ENCODE measurements at regions not wholly inside any gene's neighbourhood (a gene's known extent, or its start where the extent isn't known, plus 50 kb on each side); places are given as distances from the start of the nearest gene placed in this dataset.

GRCh38 chr2:155944218-155944617 is 388.3 kb downstream of the NR4A2 start:
- H3K4me1 Mint-ChIP-seq = no peaks in the 10 kb centered on the region
- TF ChIP-seq EZH2 (IDR thresholded peaks at IDR 0.05; ENCODE audit: borderline replicate concordance, insufficient read depth, low read depth, low read length, poor library complexity, severe bottlenecking) = no peak
- TF ChIP-seq, protein P1, sequence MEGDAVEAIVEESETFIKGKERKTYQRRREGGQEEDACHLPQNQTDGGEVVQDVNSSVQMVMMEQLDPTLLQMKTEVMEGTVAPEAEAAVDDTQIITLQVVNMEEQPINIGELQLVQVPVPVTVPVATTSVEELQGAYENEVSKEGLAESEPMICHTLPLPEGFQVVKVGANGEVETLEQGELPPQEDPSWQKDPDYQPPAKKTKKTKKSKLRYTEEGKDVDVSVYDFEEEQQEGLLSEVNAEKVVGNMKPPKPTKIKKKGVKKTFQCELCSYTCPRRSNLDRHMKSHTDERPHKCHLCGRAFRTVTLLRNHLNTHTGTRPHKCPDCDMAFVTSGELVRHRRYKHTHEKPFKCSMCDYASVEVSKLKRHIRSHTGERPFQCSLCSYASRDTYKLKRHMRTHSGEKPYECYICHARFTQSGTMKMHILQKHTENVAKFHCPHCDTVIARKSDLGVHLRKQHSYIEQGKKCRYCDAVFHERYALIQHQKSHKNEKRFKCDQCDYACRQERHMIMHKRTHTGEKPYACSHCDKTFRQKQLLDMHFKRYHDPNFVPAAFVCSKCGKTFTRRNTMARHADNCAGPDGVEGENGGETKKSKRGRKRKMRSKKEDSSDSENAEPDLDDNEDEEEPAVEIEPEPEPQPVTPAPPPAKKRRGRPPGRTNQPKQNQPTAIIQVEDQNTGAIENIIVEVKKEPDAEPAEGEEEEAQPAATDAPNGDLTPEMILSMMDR (IDR thresholded peaks at IDR 0.05) = no peak
- DNase-seq (no peak), ATAC-seq (ENCODE audit: low read depth) (no peak)
- Histone ChIP-seq H3K9me3 (ENCODE audit: control extremely low read depth in 1 of 3, control insufficient read depth in 2 of 3, insufficient read depth in 1 of 3, low read length in 2 of 3) (no peaks in the 10 kb centered on the region), H3K4me3 (ENCODE audit: control extremely low read depth in 1 of 5, extremely low read depth in 1 of 5, insufficient read depth in 1 of 5, low read depth in 2 of 5, low read length in 4 of 5) (no peak overlapping the region), H3K27me3 (replicated peaks in 1 of 4; ENCODE audit: control extremely low read depth in 1 of 4, control insufficient read depth in 3 of 4, insufficient read depth in 4 of 4, low read length in 3 of 4) (no peaks in the 10 kb centered on the region), H3K36me3 (replicated peaks in 1 of 2; ENCODE audit: control extremely low read depth in 1 of 2, control insufficient read depth in 1 of 2, extremely low read depth in 1 of 2, insufficient read depth in 2 of 2, low read length in 1 of 2) (no peaks in the 10 kb centered on the region), H3K4me1 (ENCODE audit: control insufficient read depth in 2 of 2, insufficient read depth in 2 of 2, low read length in 2 of 2) (no peaks in the 10 kb centered on the region), H3K27ac (ENCODE audit: low read length in 2 of 2) (no peak overlapping the region), H4K20me1 (ENCODE audit: control insufficient read depth, insufficient read depth, low read length, poor library complexity, severe bottlenecking) (no peaks in the 10 kb centered on the region), H3K4me2 (replicated peaks; ENCODE audit: low read depth, low read length, poor library complexity, severe bottlenecking) (no peak overlapping the region), H3K79me2 (ENCODE audit: control insufficient read depth, insufficient read depth, low read length) (no peaks in the 10 kb centered on the region), H2AFZ (ENCODE audit: insufficient read depth, low read depth, low read length, poor library complexity, severe bottlenecking) (no peak overlapping the region), H3K9ac (ENCODE audit: low read length) (no peak overlapping the region)
- no peaks in the 10 kb centered on the region for H3K27me3 Mint-ChIP-seq
- intact Hi-C loops (cut with micrococcal nuclease) = no loop called here
- no peak overlapping the region for H3K4me3 Mint-ChIP-seq
- no peak overlapping the region for H3K27ac Mint-ChIP-seq
- peaks cover 3% of the 10 kb centered on the region for H3K9me3 Mint-ChIP-seq (ENCODE audit: insufficient read depth)
- ChIA-PET POLR2A (no interaction called here), CTCF (no interaction called here)
- no CpG with 5 or more reads among the region's 1 CpG for WGBS (ENCODE audit: insufficient coverage)

GRCh38 chr2:155930312-155930711 is 402.2 kb downstream of the NR4A2 start:
- intact Hi-C loops (cut with micrococcal nuclease) = no loop called here
- Histone ChIP-seq H3K4me1 (ENCODE audit: control insufficient read depth in 2 of 2, insufficient read depth in 2 of 2, low read length in 2 of 2) (no peaks in the 10 kb centered on the region), H3K9ac (ENCODE audit: low read length) (no peak overlapping the region), H2AFZ (ENCODE audit: insufficient read depth, low read depth, low read length, poor library complexity, severe bottlenecking) (no peak overlapping the region), H3K27me3 (replicated peaks in 1 of 4; ENCODE audit: control extremely low read depth in 1 of 4, control insufficient read depth in 3 of 4, insufficient read depth in 4 of 4, low read length in 3 of 4) (no peaks in the 10 kb centered on the region), H3K27ac (ENCODE audit: low read length in 2 of 2) (no peak overlapping the region), H4K20me1 (ENCODE audit: control insufficient read depth, insufficient read depth, low read length, poor library complexity, severe bottlenecking) (no peaks in the 10 kb centered on the region), H3K36me3 (replicated peaks in 1 of 2; ENCODE audit: control extremely low read depth in 1 of 2, control insufficient read depth in 1 of 2, extremely low read depth in 1 of 2, insufficient read depth in 2 of 2, low read length in 1 of 2) (no peaks in the 10 kb centered on the region), H3K79me2 (ENCODE audit: control insufficient read depth, insufficient read depth, low read length) (no peaks in the 10 kb centered on the region), H3K4me2 (replicated peaks; ENCODE audit: low read depth, low read length, poor library complexity, severe bottlenecking) (no peak overlapping the region), H3K9me3 (ENCODE audit: control extremely low read depth in 1 of 3, control insufficient read depth in 2 of 3, insufficient read depth in 1 of 3, low read length in 2 of 3) (no peaks in the 10 kb centered on the region), H3K4me3 (ENCODE audit: control extremely low read depth in 1 of 5, extremely low read depth in 1 of 5, insufficient read depth in 1 of 5, low read depth in 2 of 5, low read length in 4 of 5) (no peak overlapping the region)
- ChIA-PET CTCF (no interaction called here), POLR2A (no interaction called here)
- Mint-ChIP-seq H3K27me3 (no peaks in the 10 kb centered on the region), H3K27ac (no peak overlapping the region), H3K4me3 (no peak overlapping the region), H3K4me1 (no peaks in the 10 kb centered on the region), H3K9me3 (ENCODE audit: insufficient read depth) (peaks cover 6% of the 10 kb centered on the region)
- DNase-seq = no peak
- TF ChIP-seq, protein P1 (IDR thresholded peaks at IDR 0.05) = no peak
- no peak for TF ChIP-seq EZH2 (IDR thresholded peaks at IDR 0.05; ENCODE audit: borderline replicate concordance, insufficient read depth, low read depth, low read length, poor library complexity, severe bottlenecking)
- ATAC-seq (ENCODE audit: low read depth) = no peak
- WGBS (ENCODE audit: insufficient coverage) = 60% methylated on average over 1 of the region's 1 CpG

Measured in B cell (primary cell).